RWPE2 (cell line): ENCODE measurements at regions not wholly inside any gene's neighbourhood (a gene's known extent, or its start where the extent isn't known, plus 50 kb on each side); places are given as distances from the start of the nearest gene placed in this dataset.

Experiments
- ATAC-seq: fragments of 200-7000 bp; cut with Tn5 transposase; 3 replicates; pipeline ENCODE4 v1.9.1; 2021; ENCODE audit warnings: low read depth
- DNase-seq: peaks from one replicate; pipeline ENCODE4 v3.0.0-alpha.2; 2020; ENCODE audit warnings: low spot score
- H3K27ac ChIP-seq: fragments of 450-650 bp; 2 replicates; pipeline ENCODE4 v1.5.1; 2017; ENCODE audit warnings: mild to moderate bottlenecking; ENCODE audit not compliant: poor library complexity, severe bottlenecking
- H3K27me3 ChIP-seq: fragments of 250-450 bp; sonication (Bioruptor Pico); 2 replicates; pipeline ENCODE4 v1.5.1; 2021; ENCODE audit warnings: mild to moderate bottlenecking, moderate library complexity; ENCODE audit not compliant: insufficient read depth, poor library complexity, severe bottlenecking
- H3K36me3 ChIP-seq: fragments of 250-450 bp; sonication (Bioruptor Pico); 2 replicates; pipeline ENCODE4 v1.5.1; 2020; ENCODE audit warnings: low read depth, mild to moderate bottlenecking, moderate library complexity
- H3K4me1 ChIP-seq: fragments of 250-450 bp; sonication (Bioruptor Pico); 2 replicates; pipeline ENCODE4 v1.5.1; 2021; ENCODE audit warnings: mild to moderate bottlenecking, moderate library complexity; ENCODE audit not compliant: insufficient read depth, poor library complexity, severe bottlenecking
- H3K4me3 ChIP-seq: fragments of 250-450 bp; sonication (Bioruptor Pico); 2 replicates; pipeline ENCODE4 v1.5.1; 2021; ENCODE audit warnings: mild to moderate bottlenecking, moderate library complexity; ENCODE audit not compliant: severe bottlenecking
- H3K9me3 ChIP-seq: fragments of 250-450 bp; sonication (Bioruptor Pico); 2 replicates; pipeline ENCODE4 v1.5.1; 2021; ENCODE audit warnings: mild to moderate bottlenecking, moderate library complexity; ENCODE audit not compliant: severe bottlenecking
- TF ChIP-seq, protein P1 (sequence below): fragments of 450-650 bp; IDR thresholded peaks from one replicate; pipeline ENCODE4 v1.5.1; 2017; ENCODE audit warnings: mild to moderate bottlenecking, moderate library complexity; ENCODE audit not compliant: poor library complexity, severe bottlenecking

- Histone ChIP-seq H3K36me3 (no peaks in the 10 kb centered on the region), H3K4me3 (no peak overlapping the region), H3K27ac (no peak overlapping the region), H3K27me3 (no peaks in the 10 kb centered on the region), H3K9me3 (no peaks in the 10 kb centered on the region), H3K4me1 (no peaks in the 10 kb centered on the region)
- DNase-seq (no peak), ATAC-seq (no peak)
- TF ChIP-seq, protein P1, sequence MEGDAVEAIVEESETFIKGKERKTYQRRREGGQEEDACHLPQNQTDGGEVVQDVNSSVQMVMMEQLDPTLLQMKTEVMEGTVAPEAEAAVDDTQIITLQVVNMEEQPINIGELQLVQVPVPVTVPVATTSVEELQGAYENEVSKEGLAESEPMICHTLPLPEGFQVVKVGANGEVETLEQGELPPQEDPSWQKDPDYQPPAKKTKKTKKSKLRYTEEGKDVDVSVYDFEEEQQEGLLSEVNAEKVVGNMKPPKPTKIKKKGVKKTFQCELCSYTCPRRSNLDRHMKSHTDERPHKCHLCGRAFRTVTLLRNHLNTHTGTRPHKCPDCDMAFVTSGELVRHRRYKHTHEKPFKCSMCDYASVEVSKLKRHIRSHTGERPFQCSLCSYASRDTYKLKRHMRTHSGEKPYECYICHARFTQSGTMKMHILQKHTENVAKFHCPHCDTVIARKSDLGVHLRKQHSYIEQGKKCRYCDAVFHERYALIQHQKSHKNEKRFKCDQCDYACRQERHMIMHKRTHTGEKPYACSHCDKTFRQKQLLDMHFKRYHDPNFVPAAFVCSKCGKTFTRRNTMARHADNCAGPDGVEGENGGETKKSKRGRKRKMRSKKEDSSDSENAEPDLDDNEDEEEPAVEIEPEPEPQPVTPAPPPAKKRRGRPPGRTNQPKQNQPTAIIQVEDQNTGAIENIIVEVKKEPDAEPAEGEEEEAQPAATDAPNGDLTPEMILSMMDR: no peak
Measured at GRCh38 chr3:25257026-25257425, 171.0 kb upstream of the RARB start.

- TF ChIP-seq, protein P1: no peak
- H3K27me3 ChIP-seq: no peaks in the 10 kb centered on the region
- no peak overlapping the region for H3K27ac ChIP-seq
- H3K36me3 ChIP-seq: no peaks in the 10 kb centered on the region
- no peaks in the 10 kb centered on the region for H3K9me3 ChIP-seq
- DNase-seq (no peak), ATAC-seq (no peak)
- H3K4me1 ChIP-seq: no peaks in the 10 kb centered on the region
- no peak overlapping the region for H3K4me3 ChIP-seq
Measured at GRCh38 chr3:25259871-25260270, 168.2 kb upstream of the RARB start.

DNA sequence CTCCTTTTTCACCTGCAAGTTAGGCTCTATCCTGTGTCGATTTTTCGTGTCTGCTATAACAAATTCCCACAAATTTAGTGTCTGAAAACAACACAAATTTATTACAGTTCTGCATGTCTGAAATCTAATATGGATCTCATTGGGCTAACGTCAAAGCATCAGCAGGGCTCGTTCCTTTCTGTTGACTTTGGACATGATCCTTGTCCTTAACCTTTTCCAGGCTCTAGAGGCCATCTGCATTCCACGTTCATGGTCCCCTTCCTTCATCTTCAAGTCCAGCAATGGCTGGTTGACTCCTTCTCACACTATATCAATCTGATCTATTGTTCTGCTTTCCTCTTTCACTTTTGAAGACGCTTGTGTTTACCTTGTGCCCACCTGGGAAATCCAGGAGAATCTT lies 165.7 kb upstream of the RARB start:
- Histone ChIP-seq H3K27ac (no peak overlapping the region), H3K4me3 (no peak overlapping the region), H3K9me3 (no peaks in the 10 kb centered on the region), H3K27me3 (no peaks in the 10 kb centered on the region), H3K4me1 (no peaks in the 10 kb centered on the region), H3K36me3 (no peaks in the 10 kb centered on the region)
- TF ChIP-seq, protein P1: no peak
- DNase-seq (no peak), ATAC-seq (no peak)

GRCh38 chr3:25265284-25265683 lies 162.8 kb upstream of the RARB start:
- no peaks in the 10 kb centered on the region for H3K9me3 ChIP-seq
- no peaks in the 10 kb centered on the region for H3K27me3 ChIP-seq
- H3K4me1 ChIP-seq: no peaks in the 10 kb centered on the region
- no peaks in the 10 kb centered on the region for H3K36me3 ChIP-seq
- no peak overlapping the region for H3K27ac ChIP-seq
- ATAC-seq (no peak), DNase-seq (no peak)
- H3K4me3 ChIP-seq: no peak overlapping the region
- TF ChIP-seq, protein P1: no peak

DNA sequence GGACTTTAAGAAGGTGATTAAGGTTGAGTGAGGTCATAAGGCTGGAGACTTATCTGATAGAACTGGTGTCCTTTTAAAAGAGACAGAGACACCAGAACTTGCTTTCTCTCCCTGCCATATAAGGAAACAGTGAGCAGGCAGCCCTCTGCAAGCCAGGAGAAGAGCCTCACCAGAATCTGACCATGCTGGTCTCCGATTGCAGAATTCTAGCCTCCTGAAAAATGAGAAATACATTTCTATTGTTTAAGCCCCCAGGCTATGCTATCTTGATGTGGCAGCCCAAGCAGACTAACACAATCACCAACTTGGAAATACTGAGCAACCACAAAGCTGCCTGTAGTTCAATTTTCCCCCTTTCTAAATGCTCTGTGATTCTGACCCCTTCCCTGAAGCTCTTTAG lies 161.4 kb upstream of the RARB start:
- no peak for ATAC-seq
- H3K27ac ChIP-seq: no peak overlapping the region
- TF ChIP-seq, protein P1: no peak
- H3K9me3 ChIP-seq: no peaks in the 10 kb centered on the region
- no peaks in the 10 kb centered on the region for H3K27me3 ChIP-seq
- no peak overlapping the region for H3K4me3 ChIP-seq
- no peaks in the 10 kb centered on the region for H3K4me1 ChIP-seq
- no peaks in the 10 kb centered on the region for H3K36me3 ChIP-seq
- DNase-seq: no peak
